ENCODE measurements at regions not wholly inside any gene's neighbourhood (a gene's known extent, or its start where the extent isn't known, plus 50 kb on each side); places are given as distances from the start of the nearest gene placed in this dataset.

- Histone ChIP-seq H3F3A (ENCODE audit: insufficient read depth, low read depth) (no peaks in the 10 kb centered on the region), H3K4me1 (replicated peaks; ENCODE audit: insufficient read depth) (no peaks in the 10 kb centered on the region), H3K9me3 (ENCODE audit: insufficient read depth, low read depth) (0 out of 2 replicates have a peak, but pooled peaks cover 3% of the 10 kb centered on the region), H3K79me2 (ENCODE audit: low read depth) (no peaks in the 10 kb centered on the region), H3K27me3 (ENCODE audit: insufficient read depth, low read depth) (no peaks in the 10 kb centered on the region), H2AFZ (no peak overlapping the region), H3K4me2 (no peak overlapping the region), H4K20me1 (ENCODE audit: insufficient read depth) (no peaks in the 10 kb centered on the region), H3K27ac (no peak overlapping the region), H3K4me3 (no peak overlapping the region), H3K36me3 (ENCODE audit: low read depth) (no peaks in the 10 kb centered on the region), H3K9me2 (ENCODE audit: insufficient read depth) (no peaks in the 10 kb centered on the region; the same call in 1 of the 2 replicates)
- no TSS peak for BruUV-seq (replicated peaks)
- TF ChIP-seq EZH2 (IDR thresholded peaks at IDR 0.05; ENCODE audit: low read depth), result no peak
- TF ChIP-seq CTCF (conservative IDR thresholded peaks at IDR 0.05), result no peak
- no peak for DNase-seq
- ChIA-PET POLR2A (ENCODE audit: unreplicated experiment) (no interaction called here), CTCF (no interaction called here)
- intact Hi-C loops (cut with micrococcal nuclease; ENCODE audit: unreplicated experiment), result no loop called here
Observed at GRCh38 chr2:12192762-12193161, 446.3 kb downstream of the LPIN1 start.

GRCh38 chr2:12194968-12195367 is 448.5 kb downstream of the LPIN1 start:
- BruUV-seq (replicated peaks), result no TSS peak
- Histone ChIP-seq H3K4me1 (replicated peaks; ENCODE audit: insufficient read depth) (no peaks in the 10 kb centered on the region), H3K27ac (no peak overlapping the region), H3K36me3 (ENCODE audit: low read depth) (no peaks in the 10 kb centered on the region), H4K20me1 (ENCODE audit: insufficient read depth) (no peaks in the 10 kb centered on the region), H2AFZ (no peak overlapping the region), H3K9me2 (ENCODE audit: insufficient read depth) (no peaks in the 10 kb centered on the region; the same call in 1 of the 2 replicates), H3K27me3 (ENCODE audit: insufficient read depth, low read depth) (no peaks in the 10 kb centered on the region), H3K79me2 (ENCODE audit: low read depth) (no peaks in the 10 kb centered on the region), H3K4me3 (no peak overlapping the region), H3K9me3 (ENCODE audit: insufficient read depth, low read depth) (0 out of 2 replicates have a peak, but pooled peaks cover 3% of the 10 kb centered on the region), H3K4me2 (no peak overlapping the region), H3F3A (ENCODE audit: insufficient read depth, low read depth) (no peaks in the 10 kb centered on the region)
- ChIA-PET POLR2A (ENCODE audit: unreplicated experiment) (no interaction called here), CTCF (no interaction called here)
- TF ChIP-seq EZH2 (IDR thresholded peaks at IDR 0.05; ENCODE audit: low read depth) (no peak), CTCF (conservative IDR thresholded peaks at IDR 0.05) (no peak)
- intact Hi-C loops (cut with micrococcal nuclease; ENCODE audit: unreplicated experiment), result no loop called here
- no peak for DNase-seq

- H3K4me3 ChIP-seq, result no peak overlapping the region
- intact Hi-C loops (cut with micrococcal nuclease; ENCODE audit: unreplicated experiment), result no loop called here
- no peak overlapping the region for H3K4me2 ChIP-seq
- no peak overlapping the region for H2AFZ ChIP-seq
- TF ChIP-seq CTCF (conservative IDR thresholded peaks at IDR 0.05) (no peak), EZH2 (IDR thresholded peaks at IDR 0.05; ENCODE audit: low read depth) (no peak)
- H3K9me2 ChIP-seq (ENCODE audit: insufficient read depth), result no peaks in the 10 kb centered on the region; the same call in 1 of the 2 replicates
- DNase-seq, result no peak
- POLR2A ChIA-PET (ENCODE audit: unreplicated experiment), result no interaction called here
- 0 out of 2 replicates have a peak, but pooled peaks cover 3% of the 10 kb centered on the region for H3K9me3 ChIP-seq (ENCODE audit: insufficient read depth, low read depth)
- CTCF ChIA-PET, result no interaction called here
- no TSS peak for BruUV-seq (replicated peaks)
- no peaks in the 10 kb centered on the region for H3K36me3 ChIP-seq (ENCODE audit: low read depth)
- H3K4me1 ChIP-seq (replicated peaks; ENCODE audit: insufficient read depth), result no peaks in the 10 kb centered on the region
- no peaks in the 10 kb centered on the region for H3K79me2 ChIP-seq (ENCODE audit: low read depth)
- H4K20me1 ChIP-seq (ENCODE audit: insufficient read depth), result no peaks in the 10 kb centered on the region
- H3K27ac ChIP-seq, result no peak overlapping the region
- no peaks in the 10 kb centered on the region for H3K27me3 ChIP-seq (ENCODE audit: insufficient read depth, low read depth)
- no peaks in the 10 kb centered on the region for H3F3A ChIP-seq (ENCODE audit: insufficient read depth, low read depth)
Observed at GRCh38 chr2:12196495-12196894, 450.1 kb downstream of the LPIN1 start.
